MM.1S (cell line): ENCODE measurements at regions not wholly inside any gene's neighbourhood (a gene's known extent, or its start where the extent isn't known, plus 50 kb on each side); places are given as distances from the start of the nearest gene placed in this dataset.

ENCODE experiments used
- EZH2 ChIP-seq: fragments of 300-600 bp; sonication (generic); optimal IDR thresholded peaks from 2 replicates; pipeline ENCODE3; 2017; ENCODE audit warnings: low read depth, mild to moderate bottlenecking, antibody characterized with exemption, low read length, mixed read lengths
- EZH2phosphoT487 ChIP-seq: fragments of 300-600 bp; sonication (generic); IDR thresholded peaks from 2 replicates; pipeline ENCODE4 v1.6.1; 2018; ENCODE audit warnings: antibody characterized with exemption, low read length
- TF ChIP-seq, protein P1 (sequence below): fragments of 300-600 bp; sonication (generic); IDR thresholded peaks from 2 replicates; pipeline ENCODE4 v1.5.1; 2016; ENCODE audit warnings: antibody characterized with exemption, low read length, mixed read lengths

GRCh38 chr5:107265193-107265592 lies 405.5 kb downstream of the EFNA5 start:
- TF ChIP-seq, protein P1, sequence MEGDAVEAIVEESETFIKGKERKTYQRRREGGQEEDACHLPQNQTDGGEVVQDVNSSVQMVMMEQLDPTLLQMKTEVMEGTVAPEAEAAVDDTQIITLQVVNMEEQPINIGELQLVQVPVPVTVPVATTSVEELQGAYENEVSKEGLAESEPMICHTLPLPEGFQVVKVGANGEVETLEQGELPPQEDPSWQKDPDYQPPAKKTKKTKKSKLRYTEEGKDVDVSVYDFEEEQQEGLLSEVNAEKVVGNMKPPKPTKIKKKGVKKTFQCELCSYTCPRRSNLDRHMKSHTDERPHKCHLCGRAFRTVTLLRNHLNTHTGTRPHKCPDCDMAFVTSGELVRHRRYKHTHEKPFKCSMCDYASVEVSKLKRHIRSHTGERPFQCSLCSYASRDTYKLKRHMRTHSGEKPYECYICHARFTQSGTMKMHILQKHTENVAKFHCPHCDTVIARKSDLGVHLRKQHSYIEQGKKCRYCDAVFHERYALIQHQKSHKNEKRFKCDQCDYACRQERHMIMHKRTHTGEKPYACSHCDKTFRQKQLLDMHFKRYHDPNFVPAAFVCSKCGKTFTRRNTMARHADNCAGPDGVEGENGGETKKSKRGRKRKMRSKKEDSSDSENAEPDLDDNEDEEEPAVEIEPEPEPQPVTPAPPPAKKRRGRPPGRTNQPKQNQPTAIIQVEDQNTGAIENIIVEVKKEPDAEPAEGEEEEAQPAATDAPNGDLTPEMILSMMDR: no peak
- TF ChIP-seq EZH2 (no peak), EZH2phosphoT487 (no peak)
